ENCODE measurements at regions not wholly inside any gene's neighbourhood (a gene's known extent, or its start where the extent isn't known, plus 50 kb on each side); places are given as distances from the start of the nearest gene placed in this dataset.

DNA sequence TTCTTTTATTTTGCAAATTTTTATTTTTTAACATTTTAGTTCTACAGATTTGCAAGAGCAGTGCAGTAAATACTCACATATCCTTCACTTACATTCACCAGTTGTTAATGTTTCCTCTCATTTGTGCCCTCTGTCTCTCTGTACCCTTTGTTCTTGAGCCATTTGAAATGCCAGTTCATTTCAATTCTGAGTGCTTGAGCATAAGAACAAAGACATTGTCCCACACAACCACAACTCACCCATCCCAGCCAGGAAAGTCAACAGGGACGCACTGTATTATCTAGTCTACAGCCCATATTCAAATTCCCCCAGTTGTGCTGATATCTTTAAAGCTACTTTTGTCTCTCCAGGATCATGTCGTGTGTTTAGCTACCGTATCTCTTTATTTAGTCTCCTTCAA is 141.4 kb upstream of the SLC6A11 start:
- TF ChIP-seq, protein P1, sequence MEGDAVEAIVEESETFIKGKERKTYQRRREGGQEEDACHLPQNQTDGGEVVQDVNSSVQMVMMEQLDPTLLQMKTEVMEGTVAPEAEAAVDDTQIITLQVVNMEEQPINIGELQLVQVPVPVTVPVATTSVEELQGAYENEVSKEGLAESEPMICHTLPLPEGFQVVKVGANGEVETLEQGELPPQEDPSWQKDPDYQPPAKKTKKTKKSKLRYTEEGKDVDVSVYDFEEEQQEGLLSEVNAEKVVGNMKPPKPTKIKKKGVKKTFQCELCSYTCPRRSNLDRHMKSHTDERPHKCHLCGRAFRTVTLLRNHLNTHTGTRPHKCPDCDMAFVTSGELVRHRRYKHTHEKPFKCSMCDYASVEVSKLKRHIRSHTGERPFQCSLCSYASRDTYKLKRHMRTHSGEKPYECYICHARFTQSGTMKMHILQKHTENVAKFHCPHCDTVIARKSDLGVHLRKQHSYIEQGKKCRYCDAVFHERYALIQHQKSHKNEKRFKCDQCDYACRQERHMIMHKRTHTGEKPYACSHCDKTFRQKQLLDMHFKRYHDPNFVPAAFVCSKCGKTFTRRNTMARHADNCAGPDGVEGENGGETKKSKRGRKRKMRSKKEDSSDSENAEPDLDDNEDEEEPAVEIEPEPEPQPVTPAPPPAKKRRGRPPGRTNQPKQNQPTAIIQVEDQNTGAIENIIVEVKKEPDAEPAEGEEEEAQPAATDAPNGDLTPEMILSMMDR (IDR thresholded peaks at IDR 0.05; ENCODE audit: low read depth, low read length), result no peak
- no peak for TF ChIP-seq EZH2phosphoT487 (IDR thresholded peaks at IDR 0.05; ENCODE audit: low read depth)

Data from OCI-LY3 (cell line).